WTC11 (cell line): ENCODE measurements at regions not wholly inside any gene's neighbourhood (a gene's known extent, or its start where the extent isn't known, plus 50 kb on each side); places are given as distances from the start of the nearest gene placed in this dataset.

Source experiments
- ATAC-seq: fragments of 200-7000 bp; cut with Tn5 transposase; 2 replicates; pipeline ENCODE4 v1.10.0; 2021; ENCODE audit warnings: mild to moderate bottlenecking, moderate library complexity
- CTCF ChIA-PET: fragments of 300-600 bp; sonication (Branson Sonifier 250); formaldehyde crosslinking; loops from one replicate; lab custom pipeline; 2021; ENCODE audit warnings: antibody characterized with exemption; lab: Charles Lee
- POLR2A ChIA-PET: fragments of 350-600 bp; sonication (Branson Sonifier 250); formaldehyde crosslinking; loops from one replicate; lab custom pipeline; 2021; ENCODE audit warnings: antibody characterized with exemption; lab: Charles Lee
- DNase-seq: peaks from one replicate; pipeline ENCODE4 v3.0.0; 2021; ENCODE audit warnings: low spot score
- H3K27ac Mint-ChIP-seq: 2 replicates; pipeline ENCODE4 v1.8.0; 2021; ENCODE audit warnings: mixed read lengths
- H3K27me3 Mint-ChIP-seq: 2 replicates; pipeline ENCODE4 v1.8.0; 2021; ENCODE audit warnings: low read depth, mild to moderate bottlenecking, moderate library complexity, mixed read lengths
- H3K36me3 Mint-ChIP-seq: 2 replicates; pipeline ENCODE4 v1.8.0; 2021; ENCODE audit warnings: mixed read lengths
- H3K4me1 Mint-ChIP-seq: 2 replicates; pipeline ENCODE4 v1.8.0; 2022; ENCODE audit warnings: mixed read lengths
- H3K4me3 Mint-ChIP-seq: 2 replicates; pipeline ENCODE4 v1.8.0; 2021; ENCODE audit warnings: mild to moderate bottlenecking, moderate library complexity, mixed read lengths
- H3K9me3 Mint-ChIP-seq: 2 replicates; pipeline ENCODE4 v1.8.0; 2021; ENCODE audit warnings: mixed read lengths
- ATF1 ChIP-seq: sonication (generic); formaldehyde crosslinking; IDR thresholded peaks from 2 replicates; pipeline ENCODE4 v1.8.1; 2023; ENCODE audit warnings: mild to moderate bottlenecking, moderate library complexity, missing genetic modification reagents
- CREB1 ChIP-seq: sonication (generic); formaldehyde crosslinking; IDR thresholded peaks from 2 replicates; pipeline ENCODE4 v1.8.0; 2023; ENCODE audit warnings: mild to moderate bottlenecking, missing genetic modification reagents
- ELF4 ChIP-seq: sonication (generic); formaldehyde crosslinking; IDR thresholded peaks from 2 replicates; pipeline ENCODE4 v1.8.1; 2022; ENCODE audit warnings: low read depth, mild to moderate bottlenecking, moderate library complexity, missing genetic modification reagents
- FOXJ3 ChIP-seq: sonication (generic); formaldehyde crosslinking; IDR thresholded peaks from 2 replicates; pipeline ENCODE4 v1.9.0; 2021; ENCODE audit warnings: missing genetic modification reagents, mild to moderate bottlenecking, borderline replicate concordance
- GABPB1 ChIP-seq: sonication (generic); formaldehyde crosslinking; IDR thresholded peaks from 2 replicates; pipeline ENCODE4 v1.8.1; 2023; ENCODE audit warnings: mild to moderate bottlenecking, missing genetic modification reagents
- GRHL2 ChIP-seq: fragments of 250-450 bp; sonication (Bioruptor Pico); IDR thresholded peaks from 2 replicates; pipeline ENCODE4 v1.8.0; 2022; ENCODE audit warnings: mild to moderate bottlenecking, moderate library complexity; ENCODE audit not compliant: insufficient replicate concordance, severe bottlenecking
- GTF2I ChIP-seq: fragments of 250-450 bp; sonication (Bioruptor Pico); conservative IDR thresholded peaks from 2 replicates; pipeline ENCODE4 v1.4.0; 2021; ENCODE audit warnings: mild to moderate bottlenecking
- NFE2L1 ChIP-seq: sonication (generic); formaldehyde crosslinking; IDR thresholded peaks from 2 replicates; pipeline ENCODE4 v1.8.1; 2023; ENCODE audit warnings: missing genetic modification reagents
- NR2C2 ChIP-seq: sonication (generic); formaldehyde crosslinking; IDR thresholded peaks from 2 replicates; pipeline ENCODE4 v1.8.0; 2022; ENCODE audit warnings: mild to moderate bottlenecking, missing genetic modification reagents
- SP1 ChIP-seq: sonication (generic); formaldehyde crosslinking; conservative IDR thresholded peaks from 2 replicates; pipeline ENCODE4 v1.8.1; 2022; ENCODE audit warnings: missing genetic modification reagents
- TEAD4 ChIP-seq: sonication (generic); formaldehyde crosslinking; IDR thresholded peaks from 2 replicates; pipeline ENCODE4 v1.8.0; 2022; ENCODE audit warnings: mild to moderate bottlenecking, missing genetic modification reagents
- ZBTB21 ChIP-seq: sonication (generic); formaldehyde crosslinking; IDR thresholded peaks from 2 replicates; pipeline ENCODE4 v1.8.1; 2023; ENCODE audit warnings: mild to moderate bottlenecking, missing genetic modification reagents, borderline replicate concordance
- ZNF219 ChIP-seq: sonication (generic); formaldehyde crosslinking; IDR thresholded peaks from 2 replicates; pipeline ENCODE4 v1.8.0; 2023; ENCODE audit warnings: missing genetic modification reagents, mild to moderate bottlenecking, borderline replicate concordance
- TF ChIP-seq, protein P1 (sequence below): fragments of 250-450 bp; sonication (Bioruptor Pico); IDR thresholded peaks from 2 replicates; pipeline ENCODE4 v2.1.2; 2022; ENCODE audit warnings: mild to moderate bottlenecking, moderate library complexity
- TF ChIP-seq, protein P2 (sequence below): sonication (generic); formaldehyde crosslinking; IDR thresholded peaks from 2 replicates; pipeline ENCODE4 v1.8.1; 2023; ENCODE audit warnings: mild to moderate bottlenecking, missing genetic modification reagents, moderate library complexity
- TF ChIP-seq, protein P3 (sequence below): sonication (generic); formaldehyde crosslinking; IDR thresholded peaks from 2 replicates; pipeline ENCODE4 v1.8.0; 2022; ENCODE audit warnings: mild to moderate bottlenecking, missing genetic modification reagents
- TF ChIP-seq, protein P4 (sequence below): sonication (generic); formaldehyde crosslinking; IDR thresholded peaks from 2 replicates; pipeline ENCODE4 v1.8.1; 2022; ENCODE audit warnings: low read depth, mild to moderate bottlenecking, moderate library complexity, missing genetic modification reagents, borderline replicate concordance
- TF ChIP-seq, protein P5 (sequence below): sonication (generic); formaldehyde crosslinking; IDR thresholded peaks from 2 replicates; pipeline ENCODE4 v1.8.1; 2023; ENCODE audit warnings: mild to moderate bottlenecking, missing genetic modification reagents
- TF ChIP-seq, protein P6 (sequence below): sonication (generic); formaldehyde crosslinking; IDR thresholded peaks from 2 replicates; pipeline ENCODE4 v1.8.0; 2023; ENCODE audit warnings: mild to moderate bottlenecking, missing genetic modification reagents
- TF ChIP-seq, protein P7 (sequence below): sonication (generic); formaldehyde crosslinking; IDR thresholded peaks from 2 replicates; pipeline ENCODE4 v1.8.1; 2023; ENCODE audit warnings: mild to moderate bottlenecking, missing genetic modification reagents
- TF ChIP-seq, protein P8 (sequence below): sonication (generic); formaldehyde crosslinking; IDR thresholded peaks from 2 replicates; pipeline ENCODE4 v1.8.1; 2023; ENCODE audit warnings: mild to moderate bottlenecking, missing genetic modification reagents, moderate library complexity

DNA sequence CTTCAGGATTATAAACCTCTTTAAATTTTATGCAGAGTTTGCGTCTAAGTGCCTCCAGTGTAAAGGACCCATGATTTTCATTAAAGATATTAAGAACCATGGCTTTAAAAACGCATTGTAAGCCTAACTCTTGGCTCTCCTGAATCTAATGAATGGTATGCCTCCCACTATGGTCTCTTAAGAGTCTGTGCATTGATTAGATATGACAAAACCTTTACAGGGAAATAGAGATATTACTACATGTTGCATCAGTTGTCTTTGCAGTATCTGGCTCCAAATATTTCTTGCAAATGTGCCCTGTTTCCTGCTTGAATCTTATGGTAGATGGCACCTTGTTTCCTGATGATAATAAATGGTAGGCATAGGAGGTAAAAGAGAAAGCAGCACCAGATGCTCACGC lies 189.3 kb upstream of the FSHR start (continued):
- no peak for TF ChIP-seq SP1 (CRISPR knock-in tag)
- TF ChIP-seq, protein P1, sequence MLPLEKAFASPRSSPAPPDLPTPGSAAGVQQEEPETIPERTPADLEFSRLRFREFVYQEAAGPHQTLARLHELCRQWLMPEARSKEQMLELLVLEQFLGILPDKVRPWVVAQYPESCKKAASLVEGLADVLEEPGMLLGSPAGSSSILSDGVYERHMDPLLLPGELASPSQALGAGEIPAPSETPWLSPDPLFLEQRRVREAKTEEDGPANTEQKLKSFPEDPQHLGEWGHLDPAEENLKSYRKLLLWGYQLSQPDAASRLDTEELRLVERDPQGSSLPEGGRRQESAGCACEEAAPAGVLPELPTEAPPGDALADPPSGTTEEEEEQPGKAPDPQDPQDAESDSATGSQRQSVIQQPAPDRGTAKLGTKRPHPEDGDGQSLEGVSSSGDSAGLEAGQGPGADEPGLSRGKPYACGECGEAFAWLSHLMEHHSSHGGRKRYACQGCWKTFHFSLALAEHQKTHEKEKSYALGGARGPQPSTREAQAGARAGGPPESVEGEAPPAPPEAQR: no peak
- TF ChIP-seq, protein P2, sequence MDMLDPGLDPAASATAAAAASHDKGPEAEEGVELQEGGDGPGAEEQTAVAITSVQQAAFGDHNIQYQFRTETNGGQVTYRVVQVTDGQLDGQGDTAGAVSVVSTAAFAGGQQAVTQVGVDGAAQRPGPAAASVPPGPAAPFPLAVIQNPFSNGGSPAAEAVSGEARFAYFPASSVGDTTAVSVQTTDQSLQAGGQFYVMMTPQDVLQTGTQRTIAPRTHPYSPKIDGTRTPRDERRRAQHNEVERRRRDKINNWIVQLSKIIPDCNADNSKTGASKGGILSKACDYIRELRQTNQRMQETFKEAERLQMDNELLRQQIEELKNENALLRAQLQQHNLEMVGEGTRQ (CRISPR knock-in tag): no peak
- no peak for TF ChIP-seq CREB1 (CRISPR knock-in tag)

DNA sequence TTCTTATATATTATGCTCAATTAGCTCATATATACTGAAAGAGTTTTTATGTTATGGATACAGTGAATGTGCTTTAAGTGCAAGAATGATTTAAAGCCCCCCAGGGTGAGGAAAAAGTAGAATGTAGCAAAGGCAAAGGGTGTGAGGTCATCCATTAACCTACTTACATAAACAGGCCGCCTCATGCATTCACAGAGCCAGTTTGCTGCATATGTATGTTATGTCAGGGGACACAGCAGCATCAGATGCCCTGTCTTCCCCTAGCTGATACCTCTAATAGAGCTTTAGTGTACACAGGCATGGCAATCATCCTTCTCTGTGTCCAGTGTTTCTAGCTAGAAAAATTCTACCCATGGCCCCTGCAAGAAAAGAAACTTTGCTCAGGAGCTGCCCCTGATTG lies 187.8 kb upstream of the FSHR start:
- H3K27ac Mint-ChIP-seq: no peak overlapping the region
- H3K9me3 Mint-ChIP-seq: no peaks in the 10 kb centered on the region
- ATAC-seq: no peak
- POLR2A ChIA-PET: no interaction called here
- TF ChIP-seq ELF4 (CRISPR knock-in tag) (no peak), GRHL2 (no peak), ZBTB21 (CRISPR knock-in tag) (no peak), GABPB1 (CRISPR knock-in tag) (no peak), NR2C2 (no peak)
- TF ChIP-seq, protein P3, sequence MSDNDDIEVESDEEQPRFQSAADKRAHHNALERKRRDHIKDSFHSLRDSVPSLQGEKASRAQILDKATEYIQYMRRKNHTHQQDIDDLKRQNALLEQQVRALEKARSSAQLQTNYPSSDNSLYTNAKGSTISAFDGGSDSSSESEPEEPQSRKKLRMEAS: no peak
- TF ChIP-seq, protein P4, sequence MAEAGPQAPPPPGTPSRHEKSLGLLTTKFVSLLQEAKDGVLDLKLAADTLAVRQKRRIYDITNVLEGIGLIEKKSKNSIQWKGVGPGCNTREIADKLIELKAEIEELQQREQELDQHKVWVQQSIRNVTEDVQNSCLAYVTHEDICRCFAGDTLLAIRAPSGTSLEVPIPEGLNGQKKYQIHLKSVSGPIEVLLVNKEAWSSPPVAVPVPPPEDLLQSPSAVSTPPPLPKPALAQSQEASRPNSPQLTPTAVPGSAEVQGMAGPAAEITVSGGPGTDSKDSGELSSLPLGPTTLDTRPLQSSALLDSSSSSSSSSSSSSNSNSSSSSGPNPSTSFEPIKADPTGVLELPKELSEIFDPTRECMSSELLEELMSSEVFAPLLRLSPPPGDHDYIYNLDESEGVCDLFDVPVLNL: no peak
- TF ChIP-seq, protein P5, sequence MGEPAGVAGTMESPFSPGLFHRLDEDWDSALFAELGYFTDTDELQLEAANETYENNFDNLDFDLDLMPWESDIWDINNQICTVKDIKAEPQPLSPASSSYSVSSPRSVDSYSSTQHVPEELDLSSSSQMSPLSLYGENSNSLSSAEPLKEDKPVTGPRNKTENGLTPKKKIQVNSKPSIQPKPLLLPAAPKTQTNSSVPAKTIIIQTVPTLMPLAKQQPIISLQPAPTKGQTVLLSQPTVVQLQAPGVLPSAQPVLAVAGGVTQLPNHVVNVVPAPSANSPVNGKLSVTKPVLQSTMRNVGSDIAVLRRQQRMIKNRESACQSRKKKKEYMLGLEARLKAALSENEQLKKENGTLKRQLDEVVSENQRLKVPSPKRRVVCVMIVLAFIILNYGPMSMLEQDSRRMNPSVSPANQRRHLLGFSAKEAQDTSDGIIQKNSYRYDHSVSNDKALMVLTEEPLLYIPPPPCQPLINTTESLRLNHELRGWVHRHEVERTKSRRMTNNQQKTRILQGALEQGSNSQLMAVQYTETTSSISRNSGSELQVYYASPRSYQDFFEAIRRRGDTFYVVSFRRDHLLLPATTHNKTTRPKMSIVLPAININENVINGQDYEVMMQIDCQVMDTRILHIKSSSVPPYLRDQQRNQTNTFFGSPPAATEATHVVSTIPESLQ (CRISPR knock-in tag): no peak
- TF ChIP-seq, all 79 proteins: peak for 0
- Mint-ChIP-seq H3K4me3 (no peak overlapping the region), H3K27me3 (no peaks in the 10 kb centered on the region), H3K36me3 (no peaks in the 10 kb centered on the region), H3K4me1 (0 out of 2 replicates have a peak, but pooled peaks cover 4% of the 10 kb centered on the region)
- no peak for DNase-seq
- CTCF ChIA-PET: no interaction called here

DNA sequence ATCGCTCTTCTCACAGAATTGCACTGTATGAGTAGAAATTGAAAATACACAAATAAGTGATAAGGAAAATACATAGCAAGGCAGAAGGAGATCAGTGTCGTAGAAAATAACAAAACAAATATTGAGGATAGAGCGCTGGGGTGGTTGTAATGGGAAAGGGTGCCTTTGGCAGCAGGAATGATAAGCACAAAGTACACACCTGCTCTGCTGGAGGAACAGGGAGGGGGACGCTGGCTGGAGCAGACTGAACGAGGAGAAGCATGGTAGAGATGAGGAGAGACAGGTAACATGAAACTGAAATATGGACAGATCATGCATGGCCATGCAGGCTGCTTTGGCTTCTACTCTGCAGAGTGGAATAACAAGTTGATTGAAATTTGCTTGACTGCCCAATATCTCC lies 181.2 kb upstream of the FSHR start:
- H3K4me1 Mint-ChIP-seq: peaks cover 9% of the 10 kb centered on the region; the same call in 1 of the 2 replicates
- H3K36me3 Mint-ChIP-seq: no peaks in the 10 kb centered on the region
- DNase-seq (no peak), ATAC-seq (no peak)
- CTCF ChIA-PET: no interaction called here
- no peaks in the 10 kb centered on the region for H3K27me3 Mint-ChIP-seq
- POLR2A ChIA-PET: no interaction called here
- TF ChIP-seq, protein P3: no peak
- TF ChIP-seq ATF1 (CRISPR knock-in tag): no peak
- TF ChIP-seq, protein P6, sequence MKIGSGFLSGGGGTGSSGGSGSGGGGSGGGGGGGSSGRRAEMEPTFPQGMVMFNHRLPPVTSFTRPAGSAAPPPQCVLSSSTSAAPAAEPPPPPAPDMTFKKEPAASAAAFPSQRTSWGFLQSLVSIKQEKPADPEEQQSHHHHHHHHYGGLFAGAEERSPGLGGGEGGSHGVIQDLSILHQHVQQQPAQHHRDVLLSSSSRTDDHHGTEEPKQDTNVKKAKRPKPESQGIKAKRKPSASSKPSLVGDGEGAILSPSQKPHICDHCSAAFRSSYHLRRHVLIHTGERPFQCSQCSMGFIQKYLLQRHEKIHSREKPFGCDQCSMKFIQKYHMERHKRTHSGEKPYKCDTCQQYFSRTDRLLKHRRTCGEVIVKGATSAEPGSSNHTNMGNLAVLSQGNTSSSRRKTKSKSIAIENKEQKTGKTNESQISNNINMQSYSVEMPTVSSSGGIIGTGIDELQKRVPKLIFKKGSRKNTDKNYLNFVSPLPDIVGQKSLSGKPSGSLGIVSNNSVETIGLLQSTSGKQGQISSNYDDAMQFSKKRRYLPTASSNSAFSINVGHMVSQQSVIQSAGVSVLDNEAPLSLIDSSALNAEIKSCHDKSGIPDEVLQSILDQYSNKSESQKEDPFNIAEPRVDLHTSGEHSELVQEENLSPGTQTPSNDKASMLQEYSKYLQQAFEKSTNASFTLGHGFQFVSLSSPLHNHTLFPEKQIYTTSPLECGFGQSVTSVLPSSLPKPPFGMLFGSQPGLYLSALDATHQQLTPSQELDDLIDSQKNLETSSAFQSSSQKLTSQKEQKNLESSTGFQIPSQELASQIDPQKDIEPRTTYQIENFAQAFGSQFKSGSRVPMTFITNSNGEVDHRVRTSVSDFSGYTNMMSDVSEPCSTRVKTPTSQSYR (CRISPR knock-in tag): no peak
- TF ChIP-seq, protein P7, sequence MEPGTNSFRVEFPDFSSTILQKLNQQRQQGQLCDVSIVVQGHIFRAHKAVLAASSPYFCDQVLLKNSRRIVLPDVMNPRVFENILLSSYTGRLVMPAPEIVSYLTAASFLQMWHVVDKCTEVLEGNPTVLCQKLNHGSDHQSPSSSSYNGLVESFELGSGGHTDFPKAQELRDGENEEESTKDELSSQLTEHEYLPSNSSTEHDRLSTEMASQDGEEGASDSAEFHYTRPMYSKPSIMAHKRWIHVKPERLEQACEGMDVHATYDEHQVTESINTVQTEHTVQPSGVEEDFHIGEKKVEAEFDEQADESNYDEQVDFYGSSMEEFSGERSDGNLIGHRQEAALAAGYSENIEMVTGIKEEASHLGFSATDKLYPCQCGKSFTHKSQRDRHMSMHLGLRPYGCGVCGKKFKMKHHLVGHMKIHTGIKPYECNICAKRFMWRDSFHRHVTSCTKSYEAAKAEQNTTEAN (CRISPR knock-in tag): no peak
- no peak for TF ChIP-seq NFE2L1
- TF ChIP-seq, protein P8, sequence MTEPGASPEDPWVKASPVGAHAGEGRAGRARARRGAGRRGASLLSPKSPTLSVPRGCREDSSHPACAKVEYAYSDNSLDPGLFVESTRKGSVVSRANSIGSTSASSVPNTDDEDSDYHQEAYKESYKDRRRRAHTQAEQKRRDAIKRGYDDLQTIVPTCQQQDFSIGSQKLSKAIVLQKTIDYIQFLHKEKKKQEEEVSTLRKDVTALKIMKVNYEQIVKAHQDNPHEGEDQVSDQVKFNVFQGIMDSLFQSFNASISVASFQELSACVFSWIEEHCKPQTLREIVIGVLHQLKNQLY (CRISPR knock-in tag): no peak
- no peak for TF ChIP-seq GABPB1 (CRISPR knock-in tag)
- no peak for TF ChIP-seq GTF2I (CRISPR knock-in tag)
- no peak for TF ChIP-seq FOXJ3 (CRISPR knock-in tag)
- TF ChIP-seq ZNF219: no peak
- no peak for TF ChIP-seq TEAD4 (CRISPR knock-in tag)
- H3K4me3 Mint-ChIP-seq: no peak overlapping the region
- no peak overlapping the region; the same call in 1 of the 2 replicates for H3K27ac Mint-ChIP-seq
- H3K9me3 Mint-ChIP-seq: no peaks in the 10 kb centered on the region
